Heart left ventricle (tissue), 13 donors: ENCODE measurements at regions not wholly inside any gene's neighbourhood (a gene's known extent, or its start where the extent isn't known, plus 50 kb on each side); places are given as distances from the start of the nearest gene placed in this dataset.

ENCODE experiments used
- CTCF ChIP-seq, 12 donors: fragments of 200-600 bp; sonication (generic) in 4 of 12; IDR thresholded peaks; one replicate each; pipeline versions ENCODE4 v1.5.0 to v1.8.0; 2018 to 2022; ENCODE audit warnings: antibody characterized with exemption in 12 of 12, mild to moderate bottlenecking in 5 of 12
- POLR2A ChIP-seq, 2 donors: fragments of 450-650 bp; IDR thresholded peaks; one replicate each; pipeline ENCODE4 v1.6.1; 2017; ENCODE audit warnings: antibody characterized with exemption in 2 of 2, mild to moderate bottlenecking in 2 of 2, moderate library complexity in 2 of 2
- donor health status: ischemic (EF 13 %, LVEDD 7.1; RV severe dilation, severe dysfunction).
- donor health status: DM: no; HTN: yes; CAD: no.
- donor health status: DM: no; HTN: no; CAD: no.
- donor health status: ischemic (EF 25% LVEDD 6.9; RV normal size, moderate dysfunction).
- donor health status: ischemic (EF 25% LVEDD 5.7; RV mildly dilated, moderate dysfunction).
- donor health status: ischemic (EF 35%, LVEDD 5.7; RV mildly dilated, moderate dysfunction).
- donor health status: nonischemic (EF 11% LVEDD 7.7; RV severe dilation, severe dysfunction).
- donor health status: DM: yes; HTN: yes; CAD: no.
- donor health status: PGD.
- donor health status: ischemic (EF 29% LVEDD 5.4; RV normal size, mild dysfunction).
- donor health status: nonischemic (EF 23%, LVEDD 6.1; RV moderate dilation, normal function).

- TF ChIP-seq POLR2A (IDR thresholded peaks at IDR 0.05) (no peak), CTCF (IDR thresholded peaks at IDR 0.05) (no peak)
Measured at GRCh38 chr1:188241629-188242028, 1412.9 kb downstream of the PLA2G4A start.
